K562 (cell line): ENCODE measurements at regions not wholly inside any gene's neighbourhood (a gene's known extent, or its start where the extent isn't known, plus 50 kb on each side); places are given as distances from the start of the nearest gene placed in this dataset.

ENCODE experiments used
- ATAC-seq: fragments of 200-7000 bp; cut with Tn5 transposase; 3 replicates; pipeline ENCODE4 v1.9.1; 2020; ENCODE audit warnings: moderate library complexity
- BruUV-seq: library from RNA; stranded (reverse); fragments of 400-500 nt; replicated peaks from 2 replicates; lab custom pipeline; 2021; lab: Mats Ljungman, UMichigan
- CTCF ChIA-PET: fragments of 300-600 bp; formaldehyde crosslinking; extraction: SDS; loops from one replicate; lab custom pipeline; 2021; ENCODE audit warnings: low intra/inter-chr PET ratio; lab: Yijun Ruan, JAX
- POLR2A ChIA-PET: fragments of 300-600, 350-650 bp; sonication (Branson Sonifier 250); formaldehyde crosslinking; extraction: SDS; loops from one replicate; lab custom pipeline; 2021; ENCODE audit warnings: antibody characterized with exemption, inconsistent platforms; lab: Yijun Ruan, JAX
- DNase-seq, 4 experiments: peaks; one replicate each; pipeline versions ENCODE4 v3.0.0 to v3.0.0-alpha.2; 2011 to 2018; ENCODE audit warnings: low spot score in 3 of 4, mixed read lengths in 3 of 4; ENCODE audit errors: extremely low read depth in 1 of 4
- FAIRE-seq: peaks from 2 replicates; lab custom pipeline; 2011; peaks lifted over from hg19 to GRCh38; lab: Jason Lieb, UNC
- H2AFZ ChIP-seq: 2 replicates; pipeline ENCODE4 v1.6.0; 2011; ENCODE audit warnings: low read depth, low read length, control low read depth, inconsistent platforms
- H3K27ac ChIP-seq: fragments of 200-600 bp; 3 replicates; pipeline ENCODE4 v1.8.0; 2011; ENCODE audit warnings: low read depth, mild to moderate bottlenecking, control low read depth, inconsistent platforms, low read length, moderate library complexity, mixed read lengths; ENCODE audit errors: extremely low read depth
- H3K27me3 ChIP-seq, 2 experiments: fragments of 300-600 bp in 1 of 2; 2 replicates in 1 of 2; 3 replicates in 1 of 2; pipeline versions ENCODE4 v1.6.0 to v1.8.0; 2011; ENCODE audit warnings: inconsistent platforms in 2 of 2, low read length in 2 of 2, mild to moderate bottlenecking in 1 of 2, mixed read lengths in 1 of 2, moderate library complexity in 1 of 2; ENCODE audit not compliant: control insufficient read depth in 2 of 2, insufficient read depth in 2 of 2
- H3K36me3 ChIP-seq: fragments of 300-600 bp; 3 replicates; pipeline ENCODE4 v1.8.0; 2011; ENCODE audit warnings: mild to moderate bottlenecking, low read length, inconsistent platforms; ENCODE audit not compliant: control insufficient read depth, insufficient read depth
- H3K4me1 ChIP-seq, 2 experiments: fragments of 200-600 bp in 1 of 2; replicated peaks in 1 of 2; 2 replicates in 1 of 2; 3 replicates in 1 of 2; pipeline versions ENCODE4 v1.5.1 to v1.8.0; 2011; ENCODE audit warnings: inconsistent platforms in 2 of 2, low read length in 2 of 2, mild to moderate bottlenecking in 1 of 2, mixed read lengths in 1 of 2, moderate library complexity in 1 of 2; ENCODE audit not compliant: control insufficient read depth in 2 of 2, insufficient read depth in 2 of 2
- H3K4me2 ChIP-seq: 2 replicates; pipeline ENCODE4 v1.6.1; 2011; ENCODE audit warnings: low read length, control low read depth, inconsistent platforms, mixed read lengths; ENCODE audit not compliant: insufficient read depth
- H3K4me3 ChIP-seq: fragments of 200-600 bp; sonication (generic), shearing (Covaris generic); 2 replicates; pipeline ENCODE4 v1.5.1; 2016; ENCODE audit warnings: control low read depth, inconsistent platforms
- H3K79me2 ChIP-seq: fragments of 200-600 bp; 3 replicates; pipeline ENCODE4 v1.8.0; 2011; ENCODE audit warnings: low read length, inconsistent platforms; ENCODE audit not compliant: control insufficient read depth, insufficient read depth
- H3K9ac ChIP-seq, 2 experiments: 2 replicates each; pipeline versions ENCODE4 v1.6.0 to v1.6.1; 2011; ENCODE audit warnings: low read depth in 2 of 2, low read length in 2 of 2, control low read depth in 1 of 2, inconsistent platforms in 1 of 2, mild to moderate bottlenecking in 1 of 2, mixed read lengths in 1 of 2; ENCODE audit not compliant: insufficient read depth in 1 of 2
- H3K9me1 ChIP-seq: one replicate; pipeline ENCODE4 v1.6.0; 2011; ENCODE audit warnings: inconsistent platforms, mild to moderate bottlenecking, low read length, moderate library complexity; ENCODE audit not compliant: control insufficient read depth, insufficient read depth
- H3K9me3 ChIP-seq: replicated peaks from 2 replicates; pipeline ENCODE4 v1.5.1; 2011; ENCODE audit warnings: low read depth, low read length, inconsistent platforms; ENCODE audit not compliant: control insufficient read depth, insufficient read depth
- H4K20me1 ChIP-seq: replicated peaks from 2 replicates; pipeline ENCODE4 v1.6.1; 2011; ENCODE audit warnings: low read length, inconsistent platforms, mixed read lengths; ENCODE audit not compliant: control insufficient read depth, insufficient read depth
- CAMTA2 ChIP-seq: fragments of 250-450 bp; sonication (Bioruptor Pico); conservative IDR thresholded peaks from 2 replicates; pipeline ENCODE4 v1.5.1; 2022
- FUS ChIP-seq: fragments of 200-400 bp; formaldehyde crosslinking; optimal IDR thresholded peaks from 2 replicates; pipeline ENCODE3; 2017; ENCODE audit warnings: low read depth, low read length
- GABPB2 ChIP-seq: fragments of 250-450 bp; sonication (Bioruptor Pico); conservative IDR thresholded peaks from 2 replicates; pipeline ENCODE4 v1.5.1; 2021; ENCODE audit warnings: mild to moderate bottlenecking
- MBD2 ChIP-seq: sonication (generic); IDR thresholded peaks from 2 replicates; pipeline ENCODE4 v1.6.1; 2016; ENCODE audit warnings: low read depth, borderline replicate concordance
- MIER1 ChIP-seq: fragments of 450-650 bp; IDR thresholded peaks from 2 replicates; pipeline ENCODE4 v1.6.1; 2016; ENCODE audit warnings: antibody characterized with exemption, mild to moderate bottlenecking, low read depth
- SIN3A ChIP-seq, 2 experiments: fragments of 150-350 bp in 1 of 2; IDR thresholded peaks; 2 replicates each; pipeline ENCODE4 v1.6.1; 2011 to 2016; ENCODE audit warnings: borderline replicate concordance in 2 of 2, low read depth in 2 of 2, low read length in 2 of 2, mild to moderate bottlenecking in 2 of 2, moderate library complexity in 2 of 2; ENCODE audit not compliant: control insufficient read depth in 1 of 2
- ZNF217 ChIP-seq: sonication (generic); formaldehyde crosslinking; IDR thresholded peaks from 2 replicates; pipeline ENCODE4 v1.8.0; 2022; ENCODE audit warnings: mild to moderate bottlenecking, missing genetic modification reagents
- ZNF347 ChIP-seq: fragments of 450-650 bp; formaldehyde crosslinking; IDR thresholded peaks from 2 replicates; pipeline ENCODE4 v1.4.0; 2020; ENCODE audit warnings: low read depth, mild to moderate bottlenecking, moderate library complexity
- ZNF57 ChIP-seq: fragments of 450-650 bp; formaldehyde crosslinking; IDR thresholded peaks from 2 replicates; pipeline ENCODE4 v1.4.0; 2020; ENCODE audit warnings: mild to moderate bottlenecking, moderate library complexity
- ZNF79 ChIP-seq: fragments of 250-450 bp; sonication (Bioruptor Pico); IDR thresholded peaks from 2 replicates; pipeline ENCODE4 v1.4.0; 2020; ENCODE audit warnings: low read depth, mild to moderate bottlenecking, moderate library complexity
- ZSCAN29 ChIP-seq: fragments of 450-650 bp; IDR thresholded peaks from 2 replicates; pipeline ENCODE4 v1.6.1; 2017
- ZZZ3 ChIP-seq: fragments of 450-650 bp; IDR thresholded peaks from 2 replicates; pipeline ENCODE4 v1.6.1; 2016; ENCODE audit warnings: antibody characterized with exemption, mild to moderate bottlenecking, moderate library complexity
- in situ Hi-C: fragments of 300-500 bp; cut with MboI; formaldehyde crosslinking; loops from 4 replicates; pipeline ENCODE4 v1.15.0; 2018; ENCODE audit warnings: inconsistent platforms, mixed read lengths
- intact Hi-C: fragments of 100-400 bp; cut with micrococcal nuclease; formaldehyde crosslinking; loops from 2 replicates; pipeline ENCODE4 v1.14.2; 2022
- TF ChIP-seq, protein P1 (sequence below): fragments of 250-450 bp; sonication (Bioruptor Pico); IDR thresholded peaks from 2 replicates; pipeline ENCODE4 v1.5.0; 2022; ENCODE audit warnings: mild to moderate bottlenecking
- TF ChIP-seq, protein P2 (sequence below): sonication (generic); formaldehyde crosslinking; IDR thresholded peaks from 2 replicates; pipeline ENCODE4 v1.8.0; 2023; ENCODE audit warnings: missing genetic modification reagents, mild to moderate bottlenecking, borderline replicate concordance
- TF ChIP-seq, protein P3 (sequence below), 2 experiments: fragments of 450-650 bp in 1 of 2; sonication (generic) in 1 of 2; formaldehyde crosslinking; conservative IDR thresholded peaks; 2 replicates each; pipeline versions ENCODE4 v1.4.0 to v1.8.1; 2020 to 2022; ENCODE audit warnings: mild to moderate bottlenecking in 1 of 2, missing genetic modification reagents in 1 of 2

DNA sequence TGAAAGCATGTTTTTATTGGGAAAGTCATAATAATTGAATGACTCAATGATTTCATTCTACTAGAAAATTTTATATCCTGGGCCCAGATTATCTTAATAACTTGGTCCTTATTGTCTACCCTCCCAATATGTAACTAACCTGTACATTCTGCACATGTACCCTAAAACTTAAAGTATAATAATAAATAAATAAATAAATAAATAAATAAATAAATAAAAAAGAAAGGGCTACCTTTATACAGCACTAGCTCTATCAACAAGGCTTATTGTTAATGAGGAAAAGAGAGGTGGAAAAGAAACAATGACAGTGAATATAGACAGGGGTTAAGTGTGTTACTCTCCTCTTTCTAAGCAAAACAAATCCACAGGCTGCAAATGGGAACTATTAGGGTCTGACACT lies 83.6 kb downstream of the GRIN2B start:
- Histone ChIP-seq H3K4me3 (no peak overlapping the region), H4K20me1 (no peaks in the 10 kb centered on the region), H3K4me2 (no peak overlapping the region), H3K9ac (no peak overlapping the region), H3K36me3 (no peaks in the 10 kb centered on the region), H3K9me3 (no peaks in the 10 kb centered on the region), H3K9me1 (no peaks in the 10 kb centered on the region), H3K27me3 (no peaks in the 10 kb centered on the region)
- FAIRE-seq (no peak), DNase-seq (no peak), ATAC-seq (no peak)
- ChIA-PET POLR2A (no interaction called here), CTCF (no interaction called here)
- intact Hi-C loops = no loop called here
- BruUV-seq = no TSS peak
- TF ChIP-seq, protein P1, sequence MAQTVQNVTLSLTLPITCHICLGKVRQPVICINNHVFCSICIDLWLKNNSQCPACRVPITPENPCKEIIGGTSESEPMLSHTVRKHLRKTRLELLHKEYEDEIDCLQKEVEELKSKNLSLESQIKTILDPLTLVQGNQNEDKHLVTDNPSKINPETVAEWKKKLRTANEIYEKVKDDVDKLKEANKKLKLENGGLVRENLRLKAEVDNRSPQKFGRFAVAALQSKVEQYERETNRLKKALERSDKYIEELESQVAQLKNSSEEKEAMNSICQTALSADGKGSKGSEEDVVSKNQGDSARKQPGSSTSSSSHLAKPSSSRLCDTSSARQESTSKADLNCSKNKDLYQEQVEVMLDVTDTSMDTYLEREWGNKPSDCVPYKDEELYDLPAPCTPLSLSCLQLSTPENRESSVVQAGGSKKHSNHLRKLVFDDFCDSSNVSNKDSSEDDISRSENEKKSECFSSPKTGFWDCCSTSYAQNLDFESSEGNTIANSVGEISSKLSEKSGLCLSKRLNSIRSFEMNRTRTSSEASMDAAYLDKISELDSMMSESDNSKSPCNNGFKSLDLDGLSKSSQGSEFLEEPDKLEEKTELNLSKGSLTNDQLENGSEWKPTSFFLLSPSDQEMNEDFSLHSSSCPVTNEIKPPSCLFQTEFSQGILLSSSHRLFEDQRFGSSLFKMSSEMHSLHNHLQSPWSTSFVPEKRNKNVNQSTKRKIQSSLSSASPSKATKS (CRISPR knock-in tag) = no peak
- no peak for TF ChIP-seq ZSCAN29
- TF ChIP-seq, protein P2, sequence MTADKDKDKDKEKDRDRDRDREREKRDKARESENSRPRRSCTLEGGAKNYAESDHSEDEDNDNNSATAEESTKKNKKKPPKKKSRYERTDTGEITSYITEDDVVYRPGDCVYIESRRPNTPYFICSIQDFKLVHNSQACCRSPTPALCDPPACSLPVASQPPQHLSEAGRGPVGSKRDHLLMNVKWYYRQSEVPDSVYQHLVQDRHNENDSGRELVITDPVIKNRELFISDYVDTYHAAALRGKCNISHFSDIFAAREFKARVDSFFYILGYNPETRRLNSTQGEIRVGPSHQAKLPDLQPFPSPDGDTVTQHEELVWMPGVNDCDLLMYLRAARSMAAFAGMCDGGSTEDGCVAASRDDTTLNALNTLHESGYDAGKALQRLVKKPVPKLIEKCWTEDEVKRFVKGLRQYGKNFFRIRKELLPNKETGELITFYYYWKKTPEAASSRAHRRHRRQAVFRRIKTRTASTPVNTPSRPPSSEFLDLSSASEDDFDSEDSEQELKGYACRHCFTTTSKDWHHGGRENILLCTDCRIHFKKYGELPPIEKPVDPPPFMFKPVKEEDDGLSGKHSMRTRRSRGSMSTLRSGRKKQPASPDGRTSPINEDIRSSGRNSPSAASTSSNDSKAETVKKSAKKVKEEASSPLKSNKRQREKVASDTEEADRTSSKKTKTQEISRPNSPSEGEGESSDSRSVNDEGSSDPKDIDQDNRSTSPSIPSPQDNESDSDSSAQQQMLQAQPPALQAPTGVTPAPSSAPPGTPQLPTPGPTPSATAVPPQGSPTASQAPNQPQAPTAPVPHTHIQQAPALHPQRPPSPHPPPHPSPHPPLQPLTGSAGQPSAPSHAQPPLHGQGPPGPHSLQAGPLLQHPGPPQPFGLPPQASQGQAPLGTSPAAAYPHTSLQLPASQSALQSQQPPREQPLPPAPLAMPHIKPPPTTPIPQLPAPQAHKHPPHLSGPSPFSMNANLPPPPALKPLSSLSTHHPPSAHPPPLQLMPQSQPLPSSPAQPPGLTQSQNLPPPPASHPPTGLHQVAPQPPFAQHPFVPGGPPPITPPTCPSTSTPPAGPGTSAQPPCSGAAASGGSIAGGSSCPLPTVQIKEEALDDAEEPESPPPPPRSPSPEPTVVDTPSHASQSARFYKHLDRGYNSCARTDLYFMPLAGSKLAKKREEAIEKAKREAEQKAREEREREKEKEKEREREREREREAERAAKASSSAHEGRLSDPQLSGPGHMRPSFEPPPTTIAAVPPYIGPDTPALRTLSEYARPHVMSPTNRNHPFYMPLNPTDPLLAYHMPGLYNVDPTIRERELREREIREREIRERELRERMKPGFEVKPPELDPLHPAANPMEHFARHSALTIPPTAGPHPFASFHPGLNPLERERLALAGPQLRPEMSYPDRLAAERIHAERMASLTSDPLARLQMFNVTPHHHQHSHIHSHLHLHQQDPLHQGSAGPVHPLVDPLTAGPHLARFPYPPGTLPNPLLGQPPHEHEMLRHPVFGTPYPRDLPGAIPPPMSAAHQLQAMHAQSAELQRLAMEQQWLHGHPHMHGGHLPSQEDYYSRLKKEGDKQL (CRISPR knock-in tag) = no peak
- TF ChIP-seq, protein P3, sequence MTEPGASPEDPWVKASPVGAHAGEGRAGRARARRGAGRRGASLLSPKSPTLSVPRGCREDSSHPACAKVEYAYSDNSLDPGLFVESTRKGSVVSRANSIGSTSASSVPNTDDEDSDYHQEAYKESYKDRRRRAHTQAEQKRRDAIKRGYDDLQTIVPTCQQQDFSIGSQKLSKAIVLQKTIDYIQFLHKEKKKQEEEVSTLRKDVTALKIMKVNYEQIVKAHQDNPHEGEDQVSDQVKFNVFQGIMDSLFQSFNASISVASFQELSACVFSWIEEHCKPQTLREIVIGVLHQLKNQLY (CRISPR knock-in tag; conservative IDR thresholded peaks at IDR 0.05) = no peak
- TF ChIP-seq ZZZ3 = no peak
- TF ChIP-seq MBD2 = no peak
- no peak for TF ChIP-seq ZNF57 (CRISPR knock-in tag)
- TF ChIP-seq FUS = no peak
- TF ChIP-seq ZNF347 (CRISPR knock-in tag) = no peak
- TF ChIP-seq GABPB2 = no peak
- no peak for TF ChIP-seq SIN3A (IDR thresholded peaks at IDR 0.05; ENCODE audit: borderline replicate concordance in 2 of 2, control insufficient read depth in 1 of 2, low read depth in 2 of 2, low read length in 2 of 2)
- TF ChIP-seq ZNF79 (CRISPR knock-in tag) = no peak
- no peak for TF ChIP-seq MIER1
- TF ChIP-seq ZNF217 (CRISPR knock-in tag) = no peak
- TF ChIP-seq CAMTA2 (CRISPR knock-in tag) = no peak
- TF ChIP-seq, all 486 proteins: peak for 0
- no peaks in the 10 kb centered on the region for H3K79me2 ChIP-seq
- in situ Hi-C loops = no loop called here
- no peaks in the 10 kb centered on the region for H3K4me1 ChIP-seq
- H2AFZ ChIP-seq = no peak overlapping the region
- H3K27ac ChIP-seq = no peak overlapping the region
